ENCODE measurements at regions not wholly inside any gene's neighbourhood (a gene's known extent, or its start where the extent isn't known, plus 50 kb on each side); places are given as distances from the start of the nearest gene placed in this dataset.

DNA sequence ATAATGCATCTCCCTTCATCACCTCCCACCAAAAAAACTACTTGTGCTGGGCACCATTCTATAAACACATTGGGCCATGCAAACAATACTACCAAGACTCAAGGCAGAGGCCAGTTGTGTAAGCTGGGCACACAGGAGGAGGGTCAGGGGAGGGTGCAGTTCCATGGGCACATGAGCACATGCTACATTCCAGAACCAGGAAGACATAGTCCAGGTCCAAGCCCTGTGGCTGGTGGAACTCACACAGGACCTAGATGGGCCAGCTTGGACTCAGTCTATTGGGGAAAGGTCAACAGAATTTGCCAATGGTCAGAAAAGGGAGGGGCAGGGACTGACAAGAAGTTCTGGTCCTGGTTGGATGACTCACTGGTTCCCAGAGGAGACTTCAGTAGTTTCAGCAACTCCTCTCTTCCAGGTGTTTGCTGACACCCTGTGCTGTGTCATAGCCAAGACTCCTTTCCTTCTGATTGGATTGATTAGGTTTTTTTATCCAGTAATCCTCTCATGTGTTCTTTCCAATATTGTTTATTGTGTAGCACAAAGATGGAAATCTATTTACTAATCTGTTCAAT, 249.7 kb downstream of the C1orf94 start:
- H3K27me3 ChIP-seq: peaks cover 0 to 21% (median 0%) of the 10 kb centered on the region in 3 donors
- no peaks in the 10 kb centered on the region for H3K9me3 ChIP-seq
- TF ChIP-seq CTCF (IDR thresholded peaks at IDR 0.05) (no peak), POLR2AphosphoS5 (IDR thresholded peaks at IDR 0.05) (no peak), EP300 (IDR thresholded peaks at IDR 0.05) (no peak), POLR2A (IDR thresholded peaks at IDR 0.05) (no peak)
- no peak overlapping the region for H3K4me3 ChIP-seq
- no peak for DNase-seq
- H3K36me3 ChIP-seq: no peaks in the 10 kb centered on the region
- intact Hi-C loops (cut with DNase I; ENCODE audit: low total_unique reads): no loop called here
- H3K27ac ChIP-seq: no peak overlapping the region
- H3K4me1 ChIP-seq: no peaks in the 10 kb centered on the region

- WGBS, 5 donors: 90 to 94% (median 92%) methylated on average over 4 of the region's 4 CpGs
- no peak for DNase-seq
- Histone ChIP-seq H3K4me1 (no peaks in the 10 kb centered on the region), H3K4me3 (no peak overlapping the region), H3K27me3 (peaks cover 0 to 14% (median 0%) of the 10 kb centered on the region in 3 donors), H3K36me3 (no peaks in the 10 kb centered on the region), H3K9me3 (no peaks in the 10 kb centered on the region), H3K27ac (no peak overlapping the region)
- intact Hi-C loops (cut with DNase I; ENCODE audit: low total_unique reads): no loop called here
- TF ChIP-seq POLR2A (IDR thresholded peaks at IDR 0.05): no peak
- no peak for TF ChIP-seq EP300 (IDR thresholded peaks at IDR 0.05)
- TF ChIP-seq CTCF (IDR thresholded peaks at IDR 0.05): no peak
- TF ChIP-seq POLR2AphosphoS5 (IDR thresholded peaks at IDR 0.05): no peak
Observed at GRCh38 chr1:34427170-34427569, 250.5 kb downstream of the C1orf94 start.

DNA sequence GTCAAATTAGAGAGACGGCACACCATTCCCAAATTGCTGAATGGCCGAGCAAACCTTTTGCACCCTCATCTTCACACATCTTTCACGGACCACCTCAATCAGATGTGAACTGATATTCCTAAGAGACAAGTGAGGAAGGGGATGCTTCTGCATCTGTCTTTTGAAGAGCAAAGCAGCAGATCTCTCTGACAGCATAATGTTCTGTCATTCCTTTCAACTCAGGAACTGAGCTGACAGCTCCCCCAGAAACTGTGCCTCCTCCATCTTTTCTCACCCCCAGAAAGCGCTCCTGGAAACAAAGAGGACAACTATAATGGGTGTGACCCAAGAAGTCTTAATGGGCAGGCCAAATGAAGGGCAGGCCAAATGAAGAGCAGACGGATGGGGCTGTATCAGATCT, 256.4 kb downstream of the C1orf94 start:
- TF ChIP-seq POLR2AphosphoS5 (IDR thresholded peaks at IDR 0.05) (no peak), CTCF (IDR thresholded peaks at IDR 0.05) (no peak), EP300 (IDR thresholded peaks at IDR 0.05) (no peak), POLR2A (IDR thresholded peaks at IDR 0.05) (no peak)
- no peak for DNase-seq
- Histone ChIP-seq H3K4me3 (no peak overlapping the region), H3K4me1 (no peaks in the 10 kb centered on the region), H3K36me3 (no peaks in the 10 kb centered on the region), H3K9me3 (no peaks in the 10 kb centered on the region), H3K27ac (no peak overlapping the region), H3K27me3 (peaks cover 0 to 6% (median 0%) of the 10 kb centered on the region in 3 donors)
- 83 to 88% (median 84%) methylated on average over 5 of the region's 5 CpGs for WGBS, 5 donors
- intact Hi-C loops (cut with DNase I; ENCODE audit: low total_unique reads): no loop called here

DNA sequence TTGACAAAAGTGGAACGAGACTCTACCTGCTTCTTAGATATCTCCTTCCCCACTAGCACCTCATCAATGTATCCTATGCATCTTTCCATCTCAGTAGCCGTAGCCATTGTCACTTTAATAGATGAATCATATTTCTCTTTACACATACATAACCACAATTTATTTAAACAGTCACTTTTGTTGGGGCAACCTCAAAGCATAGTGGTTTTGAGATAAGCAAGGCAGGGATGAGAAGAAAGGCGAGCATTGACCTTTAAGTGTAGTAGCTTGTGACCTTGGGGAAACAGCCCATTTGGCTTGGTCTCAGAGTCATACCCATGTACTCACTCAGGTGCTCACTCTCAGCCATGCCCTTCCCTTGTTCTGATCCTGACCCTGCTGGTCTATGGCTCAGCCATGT, 260.1 kb downstream of the C1orf94 start:
- Histone ChIP-seq H3K4me1 (no peaks in the 10 kb centered on the region), H3K27ac (no peak overlapping the region), H3K27me3 (peaks cover 0 to 14% (median 0%) of the 10 kb centered on the region in 3 donors), H3K36me3 (no peaks in the 10 kb centered on the region), H3K9me3 (no peaks in the 10 kb centered on the region), H3K4me3 (no peak overlapping the region)
- no peak for TF ChIP-seq EP300 (IDR thresholded peaks at IDR 0.05)
- TF ChIP-seq POLR2AphosphoS5 (IDR thresholded peaks at IDR 0.05): no peak
- TF ChIP-seq CTCF (IDR thresholded peaks at IDR 0.05): no peak
- no peak for TF ChIP-seq POLR2A (IDR thresholded peaks at IDR 0.05)
- WGBS, 5 donors: 31 to 51% (median 44%) methylated on average over 3 of the region's 3 CpGs
- intact Hi-C loops (cut with DNase I; ENCODE audit: low total_unique reads): no loop called here
- no peak for DNase-seq
